Spleen (tissue), 11 donors: ENCODE measurements at regions not wholly inside any gene's neighbourhood (a gene's known extent, or its start where the extent isn't known, plus 50 kb on each side); places are given as distances from the start of the nearest gene placed in this dataset.

Source experiments
- DNase-seq: peaks from one replicate; pipeline ENCODE4 v3.0.0-alpha.2; 2020
- H3K27ac ChIP-seq, 8 donors: fragments of 200-600 bp; sonication (generic) in 7 of 8; 1 replicate in 4 of 8; 2 replicates in 4 of 8; pipeline versions ENCODE4 v1.5.0 to v1.8.0; 2016 to 2021; ENCODE audit warnings: inconsistent platforms in 4 of 8, mild to moderate bottlenecking in 4 of 8, moderate library complexity in 1 of 8
- H3K27me3 ChIP-seq, 7 donors: fragments of 200-600 bp; sonication (generic) in 6 of 7; replicated peaks in 1 of 7; 1 replicate in 4 of 7; 2 replicates in 3 of 7; pipeline versions ENCODE4 v1.5.0 to v1.8.0; 2016 to 2021; ENCODE audit warnings: inconsistent platforms in 3 of 7, mild to moderate bottlenecking in 1 of 7
- H3K36me3 ChIP-seq, 6 donors: fragments of 200-600 bp; sonication (generic) in 5 of 6; 1 replicate in 4 of 6; 2 replicates in 2 of 6; pipeline versions ENCODE4 v1.5.0 to v1.8.0; 2016 to 2021; ENCODE audit warnings: inconsistent platforms in 2 of 6
- H3K4me1 ChIP-seq, 6 donors: fragments of 200-600 bp; sonication (generic) in 5 of 6; 1 replicate in 3 of 6; 2 replicates in 3 of 6; pipeline versions ENCODE4 v1.5.0 to v1.8.0; 2016 to 2021; ENCODE audit warnings: inconsistent platforms in 3 of 6
- H3K4me3 ChIP-seq, 8 donors: fragments of 200-600 bp; sonication (generic) in 7 of 8; 1 replicate in 4 of 8; 2 replicates in 4 of 8; pipeline versions ENCODE4 v1.5.0 to v1.8.0; 2016 to 2021; ENCODE audit warnings: inconsistent platforms in 4 of 8, mild to moderate bottlenecking in 4 of 8, moderate library complexity in 2 of 8
- H3K9me3 ChIP-seq, 8 donors: fragments of 200-600 bp; sonication (generic) in 7 of 8; 1 replicate in 4 of 8; 2 replicates in 4 of 8; pipeline versions ENCODE4 v1.5.0 to v1.8.0; 2016 to 2021; ENCODE audit warnings: inconsistent platforms in 4 of 8
- POLR2A ChIP-seq, 3 donors: fragments of 450-650 bp; IDR thresholded peaks; one replicate each; pipeline ENCODE4 v1.5.1; 2017; ENCODE audit warnings: antibody characterized with exemption in 3 of 3, mild to moderate bottlenecking in 1 of 3
- POLR2AphosphoS5 ChIP-seq, 3 donors: sonication (generic); formaldehyde crosslinking; IDR thresholded peaks; one replicate each; pipeline ENCODE4 v1.5.1; 2017; ENCODE audit warnings: antibody characterized with exemption in 3 of 3
- WGBS, 5 donors: extraction: QIAGEN DNeasy Blood & Tissue Kit in 3 of 5; methylation state at CpG; one replicate each; pipeline versions ENCODE4 v1.1.5 to v1.1.7; 2013 to 2018; 5-methylcytosine and 5-hydroxymethylcytosine counted together
- intact Hi-C: fragments of 100-400 bp; cut with DNase I; formaldehyde crosslinking; loops from one replicate; pipeline ENCODE4 v1.15.0; 2023; ENCODE audit warnings: low total_unique reads
- TF ChIP-seq, protein P1 (sequence below), 11 experiments: fragments of 200-600 bp in 7 of 11; fragments of 450-650 bp in 4 of 11; sonication (generic) in 4 of 11; IDR thresholded peaks in 8 of 11; conservative IDR thresholded peaks in 3 of 11; 1 replicate in 7 of 11; 2 replicates in 4 of 11; pipeline versions ENCODE4 v1.4.0 to v1.8.0; 2016 to 2021; ENCODE audit warnings: antibody characterized with exemption in 11 of 11, inconsistent platforms in 4 of 11, mild to moderate bottlenecking in 1 of 11
- donor health status: healthy with polysubstance abuse.
- donor health status: DM: no; HTN: no; CAD: no; lungs with moderate emphysema.
- donor health status: DM: no; HTN: no; CAD: no.
- donor health status: Bipolar disorder and iron deficiency.
- donor health status: healthy.
- donor health status: DM: no; HTN: no; CAD: no.
- donor health status: DM: yes; HTN: yes; CAD: no.

GRCh38 chr2:75800456-75800855, 89.7 kb upstream of the GCFC2 start:
- WGBS, 5 donors = 85 to 94% (median 89%) methylated on average over 8 of the region's 8 CpGs

DNA sequence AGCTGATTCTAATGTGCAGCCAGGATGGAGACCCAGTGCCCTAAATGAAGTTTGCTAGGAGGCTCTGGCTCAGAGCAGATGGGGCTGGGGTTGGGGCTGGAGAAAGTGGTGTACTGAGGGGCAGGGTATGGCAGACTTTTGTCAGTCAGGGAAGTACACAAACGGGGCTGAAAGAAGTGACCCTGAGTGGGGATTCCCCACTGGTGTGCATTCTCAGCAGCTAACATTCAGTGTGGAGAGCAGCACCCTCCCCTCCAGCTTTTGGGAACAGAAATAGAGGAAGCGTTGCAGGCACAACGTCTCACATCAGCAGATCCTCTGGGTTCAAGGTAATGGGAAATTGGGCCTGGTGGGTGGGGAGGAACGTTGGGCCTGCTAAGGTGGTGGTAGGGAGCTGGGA, 89.1 kb upstream of the GCFC2 start:
- DNase-seq = no peak
- TF ChIP-seq POLR2AphosphoS5 (IDR thresholded peaks at IDR 0.05) (no peak), POLR2A (IDR thresholded peaks at IDR 0.05) (no peak)
- TF ChIP-seq, protein P1, sequence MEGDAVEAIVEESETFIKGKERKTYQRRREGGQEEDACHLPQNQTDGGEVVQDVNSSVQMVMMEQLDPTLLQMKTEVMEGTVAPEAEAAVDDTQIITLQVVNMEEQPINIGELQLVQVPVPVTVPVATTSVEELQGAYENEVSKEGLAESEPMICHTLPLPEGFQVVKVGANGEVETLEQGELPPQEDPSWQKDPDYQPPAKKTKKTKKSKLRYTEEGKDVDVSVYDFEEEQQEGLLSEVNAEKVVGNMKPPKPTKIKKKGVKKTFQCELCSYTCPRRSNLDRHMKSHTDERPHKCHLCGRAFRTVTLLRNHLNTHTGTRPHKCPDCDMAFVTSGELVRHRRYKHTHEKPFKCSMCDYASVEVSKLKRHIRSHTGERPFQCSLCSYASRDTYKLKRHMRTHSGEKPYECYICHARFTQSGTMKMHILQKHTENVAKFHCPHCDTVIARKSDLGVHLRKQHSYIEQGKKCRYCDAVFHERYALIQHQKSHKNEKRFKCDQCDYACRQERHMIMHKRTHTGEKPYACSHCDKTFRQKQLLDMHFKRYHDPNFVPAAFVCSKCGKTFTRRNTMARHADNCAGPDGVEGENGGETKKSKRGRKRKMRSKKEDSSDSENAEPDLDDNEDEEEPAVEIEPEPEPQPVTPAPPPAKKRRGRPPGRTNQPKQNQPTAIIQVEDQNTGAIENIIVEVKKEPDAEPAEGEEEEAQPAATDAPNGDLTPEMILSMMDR (IDR thresholded peaks at IDR 0.05 in 8 of 11, conservative IDR thresholded peaks at IDR 0.05 in 3 of 11) = no peak
- Histone ChIP-seq H3K4me1 (no peaks in the 10 kb centered on the region), H3K36me3 (no peaks in the 10 kb centered on the region), H3K27me3 (no peaks in the 10 kb centered on the region), H3K27ac (no peak overlapping the region), H3K9me3 (no peaks in the 10 kb centered on the region), H3K4me3 (no peak overlapping the region)
- intact Hi-C loops = no loop called here
- WGBS, 5 donors = 27 to 48% (median 29%) methylated on average over 4 of the region's 4 CpGs

More at GRCh38 chr2:75800456-75800855, 89.7 kb upstream of the GCFC2 start:
- Histone ChIP-seq H3K9me3 (no peaks in the 10 kb centered on the region), H3K27me3 (no peaks in the 10 kb centered on the region), H3K36me3 (no peaks in the 10 kb centered on the region), H3K4me3 (no peak overlapping the region), H3K27ac (no peak overlapping the region), H3K4me1 (no peaks in the 10 kb centered on the region)
- TF ChIP-seq, protein P1 (IDR thresholded peaks at IDR 0.05 in 8 of 11, conservative IDR thresholded peaks at IDR 0.05 in 3 of 11) = no peak
- no peak for TF ChIP-seq POLR2A (IDR thresholded peaks at IDR 0.05)
- no peak for TF ChIP-seq POLR2AphosphoS5 (IDR thresholded peaks at IDR 0.05)
- no peak for DNase-seq
- intact Hi-C loops = no loop called here

DNA sequence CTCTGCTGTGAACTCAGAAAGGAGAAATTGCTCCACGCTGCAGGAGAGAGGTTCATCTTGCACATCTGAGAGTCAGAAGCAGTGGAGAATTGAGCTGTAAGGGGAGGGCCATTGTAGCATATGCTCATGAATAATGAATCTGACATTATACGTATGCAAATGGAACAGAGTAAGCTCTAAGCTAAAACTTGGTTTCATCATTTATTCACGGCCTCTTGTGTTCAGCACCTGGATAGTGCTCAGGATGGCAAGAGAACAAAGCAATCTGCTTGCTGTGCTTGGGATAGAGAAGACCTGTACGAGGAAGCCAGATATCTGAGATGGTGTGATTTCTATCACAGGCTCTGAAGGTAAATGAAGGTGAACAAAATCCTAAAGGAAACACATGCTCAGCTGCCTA, 87.9 kb upstream of the GCFC2 start:
- DNase-seq = no peak
- no peaks in the 10 kb centered on the region for H3K9me3 ChIP-seq
- 79 to 86% (median 80%) methylated on average over 4 of the region's 4 CpGs for WGBS, 5 donors
- H3K27me3 ChIP-seq = no peaks in the 10 kb centered on the region
- H3K4me1 ChIP-seq = no peaks in the 10 kb centered on the region
- intact Hi-C loops = no loop called here
- TF ChIP-seq, protein P1 (IDR thresholded peaks at IDR 0.05 in 8 of 11, conservative IDR thresholded peaks at IDR 0.05 in 3 of 11) = no peak
- TF ChIP-seq POLR2AphosphoS5 (IDR thresholded peaks at IDR 0.05) (no peak), POLR2A (IDR thresholded peaks at IDR 0.05) (no peak)
- no peak overlapping the region for H3K27ac ChIP-seq
- H3K4me3 ChIP-seq = no peak overlapping the region
- no peaks in the 10 kb centered on the region for H3K36me3 ChIP-seq

DNA sequence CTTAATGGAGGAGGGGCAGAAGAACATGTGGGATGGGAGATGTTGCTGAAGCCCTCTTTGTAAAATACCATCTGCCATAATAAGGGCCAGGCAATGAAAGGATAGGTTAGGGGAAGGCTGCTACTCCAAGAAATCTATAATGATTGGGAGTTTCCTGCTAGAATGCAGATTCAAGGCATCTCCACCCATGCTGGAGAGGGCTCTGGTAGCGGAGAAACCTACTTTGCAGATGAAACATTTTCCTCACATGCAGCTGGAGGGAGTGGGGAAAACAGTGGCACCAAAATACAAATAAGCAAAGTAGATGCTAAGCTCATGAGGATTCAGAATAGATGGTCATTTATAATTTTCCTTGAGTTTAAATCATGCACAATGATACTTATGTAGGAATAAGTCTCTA, 82.3 kb upstream of the GCFC2 start:
- TF ChIP-seq POLR2A (IDR thresholded peaks at IDR 0.05) = no peak
- TF ChIP-seq POLR2AphosphoS5 (IDR thresholded peaks at IDR 0.05) = no peak
- TF ChIP-seq, protein P1 (IDR thresholded peaks at IDR 0.05 in 8 of 11, conservative IDR thresholded peaks at IDR 0.05 in 3 of 11) = no peak
- H3K4me1 ChIP-seq = no peaks in the 10 kb centered on the region
- H3K4me3 ChIP-seq = no peak overlapping the region
- intact Hi-C loops = no loop called here
- H3K36me3 ChIP-seq = no peaks in the 10 kb centered on the region
- 81 to 100% (median 95%) methylated on average over 1 of the region's 1 CpG for WGBS, 5 donors
- no peaks in the 10 kb centered on the region for H3K9me3 ChIP-seq
- no peak for DNase-seq
- peaks cover 0 to 4% (median 0%) of the 10 kb centered on the region in 7 donors for H3K27me3 ChIP-seq
- H3K27ac ChIP-seq = no peak overlapping the region
